ENCODE measurements at regions not wholly inside any gene's neighbourhood (a gene's known extent, or its start where the extent isn't known, plus 50 kb on each side); places are given as distances from the start of the nearest gene placed in this dataset.

GRCh38 chr3:168859143-168859542, 763.4 kb upstream of the GOLIM4 start:
- DNase-seq (ENCODE audit: extremely low read depth, low read depth) = no peak
- TF ChIP-seq CTCF (IDR thresholded peaks at IDR 0.05; ENCODE audit: low read depth, low read length) = no peak

DNA sequence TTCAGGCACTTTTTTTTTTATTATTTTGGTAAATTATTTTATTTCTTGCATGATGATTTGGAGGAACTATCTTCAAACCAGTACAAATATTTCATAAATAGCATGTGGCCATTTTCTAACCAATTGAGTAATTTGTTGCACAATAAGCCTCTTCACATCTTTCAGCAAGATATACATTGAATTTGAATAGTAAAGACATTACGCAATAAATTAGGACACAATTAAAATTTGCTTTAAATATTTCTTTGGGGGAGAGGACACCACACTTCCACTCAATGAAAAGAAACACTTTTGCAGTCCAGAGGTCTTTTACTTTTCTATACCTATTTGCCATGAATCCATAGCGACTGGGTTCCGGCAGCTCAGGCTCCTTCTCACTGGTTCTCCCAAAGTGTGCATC, 762.6 kb upstream of the GOLIM4 start:
- no peak for DNase-seq (ENCODE audit: extremely low read depth, low read depth)
- no peak for TF ChIP-seq CTCF (IDR thresholded peaks at IDR 0.05; ENCODE audit: low read depth, low read length)

DNA sequence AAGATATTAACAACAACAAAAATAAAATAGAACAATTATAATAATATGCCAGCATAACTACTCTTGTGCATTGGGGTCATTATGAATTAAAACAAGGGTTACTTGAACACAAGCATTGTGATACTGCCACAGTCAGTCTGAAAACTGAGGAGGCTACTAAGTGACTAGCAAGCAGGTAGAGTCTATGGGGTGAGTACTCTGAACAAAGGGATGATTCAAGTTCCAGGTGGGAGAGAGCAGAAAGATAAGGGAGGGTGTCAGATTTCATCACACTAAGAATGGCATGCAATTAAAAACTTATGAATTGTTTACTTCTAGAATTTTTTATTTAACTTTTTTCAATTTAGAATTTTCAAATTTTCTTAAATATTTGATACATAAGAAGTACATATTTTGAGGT, 754.4 kb upstream of the GOLIM4 start:
- DNase-seq (ENCODE audit: extremely low read depth, low read depth) = no peak
- no peak for TF ChIP-seq CTCF (IDR thresholded peaks at IDR 0.05; ENCODE audit: low read depth, low read length)

DNA sequence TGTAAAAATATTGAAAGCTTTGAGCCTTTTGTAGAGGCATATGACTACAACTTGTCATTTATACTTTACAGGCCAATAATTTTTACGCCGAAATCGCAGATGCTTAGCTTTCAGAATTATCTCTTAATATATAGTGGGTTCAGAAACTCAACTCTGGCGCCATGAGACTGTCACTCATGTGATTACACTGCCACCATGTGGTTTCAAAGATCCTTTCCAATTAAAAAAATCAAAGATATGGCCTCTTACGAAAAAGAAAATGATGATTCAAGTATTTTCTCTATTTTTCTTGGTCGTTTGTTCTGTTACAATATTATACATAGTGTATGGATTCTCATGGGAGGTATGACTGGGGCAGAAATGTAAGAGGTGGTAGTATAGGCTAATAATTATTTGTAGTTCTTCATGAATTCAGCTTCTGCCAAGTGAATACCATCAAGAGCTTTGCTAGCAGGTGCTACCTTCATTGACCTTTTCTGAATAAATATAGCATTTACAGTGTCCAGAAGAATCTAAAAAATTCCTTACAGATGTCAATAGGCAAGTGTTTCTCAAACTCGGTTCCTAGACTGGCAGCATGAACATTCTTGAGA, 751.7 kb upstream of the GOLIM4 start:
- DNase-seq (ENCODE audit: extremely low read depth, low read depth) = peak; percentile 3

DNA sequence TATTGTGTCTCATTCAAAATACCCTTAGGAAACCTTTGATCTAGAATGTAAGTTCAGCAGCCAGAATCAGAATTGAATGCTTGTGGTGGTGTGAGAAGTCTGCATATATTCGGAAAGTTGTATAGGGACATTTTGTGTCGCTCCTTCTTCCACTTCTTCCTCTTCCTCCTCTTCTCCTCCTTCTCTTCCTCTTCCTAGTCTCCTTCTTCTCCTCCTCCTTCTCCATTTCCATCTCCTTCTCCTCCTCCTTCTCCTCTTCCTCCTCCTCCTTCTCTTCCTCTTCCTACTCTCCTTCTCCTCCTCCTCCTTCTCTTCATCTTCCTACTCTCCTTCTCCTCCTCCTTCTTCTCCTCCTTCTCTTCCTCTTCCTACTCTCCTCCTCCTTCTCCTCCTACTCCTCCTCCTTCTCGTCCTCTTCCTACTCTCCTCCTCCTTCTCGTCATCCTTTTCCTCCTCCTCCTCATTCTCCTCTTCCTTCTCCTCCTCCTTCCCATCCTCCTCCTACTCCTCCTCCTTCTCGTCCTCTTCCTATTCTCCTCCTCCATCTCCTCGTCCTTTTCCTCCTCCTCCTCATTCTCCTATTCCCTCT, 749.3 kb upstream of the GOLIM4 start:
- no peak for DNase-seq (ENCODE audit: extremely low read depth, low read depth)
- no peak for TF ChIP-seq CTCF (IDR thresholded peaks at IDR 0.05; ENCODE audit: low read depth, low read length)

More for the DNA sequence above, 751.7 kb upstream of the GOLIM4 start:
- peak; percentile 49 for TF ChIP-seq CTCF (IDR thresholded peaks at IDR 0.05; ENCODE audit: low read depth, low read length)

- no peak for TF ChIP-seq CTCF (IDR thresholded peaks at IDR 0.05; ENCODE audit: low read depth, low read length)
- no peak for DNase-seq (ENCODE audit: extremely low read depth, low read depth)
Observed at GRCh38 chr3:168844472-168844871, 748.7 kb upstream of the GOLIM4 start.

- TF ChIP-seq CTCF (IDR thresholded peaks at IDR 0.05; ENCODE audit: low read depth, low read length) = no peak
- no peak for DNase-seq (ENCODE audit: extremely low read depth, low read depth)
Observed at GRCh38 chr3:168843481-168843880, 747.8 kb upstream of the GOLIM4 start.

Measured in AG09319 (cell line).